HG02981 (cell line): ENCODE measurements at regions not wholly inside any gene's neighbourhood (a gene's known extent, or its start where the extent isn't known, plus 50 kb on each side); places are given as distances from the start of the nearest gene placed in this dataset.

Experiments
- ATAC-seq: cut with Tn5 transposase; IDR thresholded peaks from one replicate; pipeline ENCODE4 v1.9.1; 2021; ENCODE audit warnings: mild to moderate bottlenecking, moderate library complexity; ENCODE audit not compliant: unreplicated experiment

DNA sequence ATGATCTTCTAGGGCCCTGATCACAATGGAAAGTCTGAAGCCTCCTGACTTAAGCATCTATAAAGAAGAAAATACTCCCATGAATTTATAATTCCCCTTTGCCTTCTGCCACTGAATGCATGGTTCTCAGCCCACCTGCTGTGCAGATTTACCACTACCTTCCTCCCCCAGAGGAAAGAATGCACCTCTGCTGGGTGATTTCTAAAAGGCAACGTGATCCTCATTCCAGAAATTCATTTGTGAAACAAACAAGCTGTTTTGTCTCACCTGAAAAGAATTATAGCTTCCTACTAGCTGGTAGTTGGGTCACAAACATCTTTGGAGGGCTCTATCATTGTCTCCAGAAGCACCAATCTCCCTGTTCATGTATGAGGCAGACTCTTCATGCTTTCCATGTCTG lies 320.2 kb downstream of the CDC14C start:
- ATAC-seq = no peak

DNA sequence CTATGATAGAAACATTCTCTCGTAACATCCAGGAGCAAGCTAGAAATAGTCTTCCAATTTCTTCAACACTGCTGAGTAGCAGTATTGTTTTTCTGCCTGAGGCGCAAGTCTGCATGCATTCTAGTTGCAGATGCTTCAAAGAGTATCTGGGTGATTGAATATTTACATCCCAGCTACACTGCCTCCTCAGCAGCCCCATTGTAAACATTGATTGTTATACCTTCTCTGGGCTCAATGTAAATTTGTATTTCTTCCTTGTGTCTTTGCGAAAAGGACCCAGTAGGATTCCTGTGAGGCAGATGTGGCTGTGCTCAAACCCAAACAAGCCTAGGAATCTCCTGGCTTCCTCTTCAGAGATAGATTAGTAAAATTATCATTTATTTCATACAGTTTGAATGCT lies 320.7 kb downstream of the CDC14C start:
- ATAC-seq = no peak

GRCh38 chr7:49247759-49248158 lies 323.4 kb downstream of the CDC14C start:
- ATAC-seq = no peak

GRCh38 chr7:49255054-49255453 lies 330.7 kb downstream of the CDC14C start:
- ATAC-seq = no peak

DNA sequence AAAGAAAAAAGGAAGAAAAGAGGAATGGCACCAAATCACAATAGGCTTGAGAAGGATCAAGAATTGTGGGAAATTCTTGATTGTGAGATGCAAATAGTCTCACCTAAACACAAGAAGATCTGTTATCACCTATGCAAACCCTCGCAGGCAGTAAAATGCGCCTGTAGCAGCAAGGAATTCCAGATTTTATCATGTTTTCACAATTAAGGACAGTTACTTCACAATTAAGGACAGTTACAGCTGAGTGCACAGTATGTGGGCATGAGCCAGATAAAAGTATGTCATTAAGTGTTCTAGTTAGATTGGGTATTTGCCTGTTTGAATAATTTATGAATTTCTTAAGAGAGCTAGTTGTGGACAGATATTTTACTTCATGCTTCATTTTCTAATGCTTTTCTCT lies 336.2 kb downstream of the CDC14C start:
- ATAC-seq = no peak

DNA sequence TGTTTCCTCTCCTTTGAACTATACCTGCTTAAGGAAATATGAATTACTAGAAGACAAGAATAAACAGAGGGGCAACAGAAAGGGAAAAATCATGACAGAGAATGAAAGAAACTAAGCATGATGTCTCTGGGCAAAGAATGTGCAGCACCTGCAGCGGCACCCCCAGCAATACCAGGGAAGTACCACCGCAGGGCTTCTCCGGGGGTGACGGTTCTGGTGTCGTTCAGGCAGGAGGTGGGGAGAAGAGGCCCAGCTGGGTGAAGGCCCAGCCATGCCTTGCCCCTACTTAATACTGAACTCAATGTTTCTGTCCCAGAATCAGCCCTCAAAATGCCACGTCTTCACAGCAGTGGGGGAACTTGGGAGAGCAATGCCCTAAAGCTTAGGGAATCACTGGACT lies 337.6 kb downstream of the CDC14C start:
- ATAC-seq = no peak

GRCh38 chr7:49264530-49264929 lies 340.2 kb downstream of the CDC14C start:
- no peak for ATAC-seq

GRCh38 chr7:49273897-49274296 lies 349.6 kb downstream of the CDC14C start:
- no peak for ATAC-seq

GRCh38 chr7:49279891-49280290 lies 355.5 kb downstream of the CDC14C start:
- ATAC-seq = no peak

DNA sequence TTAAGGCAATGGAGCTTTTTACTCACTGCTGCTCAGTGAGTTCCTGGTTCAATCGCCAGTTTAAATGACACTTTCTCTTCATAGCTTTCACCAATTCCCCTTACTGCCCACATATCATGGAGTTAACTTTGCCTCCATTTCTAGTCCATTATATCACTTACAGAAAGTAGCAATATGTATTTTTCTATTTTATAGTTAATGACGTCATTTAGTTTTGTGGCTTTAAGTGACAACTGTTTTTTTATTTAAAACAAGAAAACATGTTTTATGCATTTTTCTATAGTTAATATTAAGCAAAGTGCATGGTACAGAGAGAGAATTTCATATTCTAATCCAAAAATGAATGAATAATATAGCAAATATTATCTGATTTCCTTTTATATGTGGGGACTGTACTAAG lies 363.3 kb downstream of the CDC14C start:
- no peak for ATAC-seq

DNA sequence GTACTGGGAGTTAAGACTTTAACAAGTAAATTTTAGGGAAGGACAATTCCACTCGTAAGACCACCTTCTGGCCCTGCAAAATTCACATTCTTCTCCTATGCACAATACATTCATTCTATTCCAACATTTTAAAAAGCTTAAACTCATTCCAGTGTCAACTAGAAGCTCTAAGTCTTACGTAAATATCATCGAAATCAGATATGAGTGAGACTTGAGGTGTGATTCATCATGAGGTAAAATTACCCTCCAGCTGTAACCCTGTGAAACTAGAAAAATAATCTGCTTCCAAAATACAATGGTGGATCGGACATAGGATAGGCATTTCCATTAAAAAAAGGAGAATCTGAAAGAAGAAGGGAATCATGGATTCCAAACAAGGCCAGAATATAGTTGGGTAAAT lies 370.3 kb downstream of the CDC14C start:
- ATAC-seq = no peak

GRCh38 chr7:49295146-49295545 lies 370.8 kb downstream of the CDC14C start:
- no peak for ATAC-seq

GRCh38 chr7:49297958-49298357 lies 373.6 kb downstream of the CDC14C start:
- no peak for ATAC-seq

GRCh38 chr7:49308787-49309186 lies 384.4 kb downstream of the CDC14C start:
- ATAC-seq = no peak

- no peak for ATAC-seq
Measured at GRCh38 chr7:49320083-49320482, 395.7 kb downstream of the CDC14C start.

DNA sequence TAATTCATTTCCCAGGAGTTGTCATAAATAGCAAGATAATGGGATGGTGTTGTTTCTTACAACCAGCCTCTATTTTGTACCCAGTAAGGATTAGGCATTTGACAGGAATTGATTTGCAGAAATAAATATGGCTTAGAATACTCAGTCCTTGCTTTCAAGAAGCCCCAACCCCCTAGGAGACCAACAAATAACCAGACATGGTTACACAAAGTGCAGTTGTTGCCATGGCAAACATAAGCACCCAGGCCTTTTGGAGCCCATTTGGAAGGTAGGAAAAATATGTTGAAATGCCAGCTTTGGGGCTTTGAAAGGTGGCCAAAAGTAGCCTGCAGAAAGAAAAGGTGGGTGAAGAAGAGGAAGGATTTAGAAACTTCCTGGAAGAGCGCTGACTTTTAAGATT lies 397.5 kb downstream of the CDC14C start:
- no peak for ATAC-seq

DNA sequence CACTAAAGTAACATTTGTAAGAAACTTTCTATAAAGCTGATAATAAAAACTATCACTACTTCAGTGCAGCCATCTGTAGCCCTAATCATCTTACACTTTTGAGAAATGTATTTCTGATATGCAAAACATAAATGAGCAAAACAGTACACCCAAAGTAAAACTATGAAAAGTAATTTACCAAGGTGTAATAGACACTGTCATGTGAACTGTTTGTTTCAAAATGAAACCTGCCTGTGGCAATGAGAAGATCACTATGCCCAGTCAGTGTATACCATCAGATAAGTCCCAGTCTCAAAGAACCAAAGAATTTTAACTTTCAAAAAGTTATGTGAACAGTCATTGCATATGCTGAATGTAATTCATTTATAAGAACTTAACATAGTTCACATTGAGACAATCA lies 398.1 kb downstream of the CDC14C start:
- ATAC-seq = no peak

GRCh38 chr7:49324040-49324439 lies 399.7 kb downstream of the CDC14C start:
- ATAC-seq = no peak

- no peak for ATAC-seq
Measured at GRCh38 chr7:49324707-49325106, 400.4 kb downstream of the CDC14C start.

- ATAC-seq = no peak
Measured at GRCh38 chr7:49325571-49325970, 401.2 kb downstream of the CDC14C start.

GRCh38 chr7:49327155-49327554 lies 402.8 kb downstream of the CDC14C start:
- ATAC-seq = no peak

DNA sequence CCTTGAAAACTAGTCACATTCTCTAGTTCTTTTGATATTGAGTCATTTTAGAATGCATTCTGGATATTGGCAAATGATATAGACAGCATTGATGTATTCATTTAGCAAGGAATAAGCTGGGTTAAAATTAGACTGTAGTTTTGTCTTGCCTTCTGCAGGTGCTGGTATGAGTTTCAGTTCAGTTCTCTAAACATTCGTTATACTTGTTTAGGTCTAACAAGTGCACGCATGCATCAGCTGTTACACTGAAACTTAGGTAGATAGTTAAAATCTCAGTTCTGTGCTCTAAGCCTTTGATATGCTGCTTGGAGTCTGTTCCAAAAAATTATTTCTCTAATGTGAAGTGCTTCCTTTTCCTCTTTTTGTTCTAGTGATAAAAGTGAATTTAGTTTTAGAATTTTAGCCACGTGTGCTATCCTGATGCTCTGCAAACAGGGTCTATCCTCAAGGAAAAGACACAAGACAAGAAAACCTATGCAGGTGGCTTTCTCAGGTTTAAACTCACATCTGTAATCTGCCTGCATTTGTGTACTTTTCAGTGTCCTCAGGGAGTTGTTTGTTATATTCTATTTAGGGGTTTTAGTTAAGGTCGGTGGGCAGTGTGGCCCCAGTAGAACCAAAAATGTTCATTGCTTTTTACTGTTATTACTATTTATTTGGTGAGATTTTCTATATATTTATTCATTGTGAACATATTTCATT lies 409.0 kb downstream of the CDC14C start:
- no peak for ATAC-seq

- ATAC-seq = no peak
Measured at GRCh38 chr7:49341849-49342248, 417.5 kb downstream of the CDC14C start.
